NCI-H748 treated with DMSO at 0.1 percent for 48 hours (cell line): ENCODE measurements at regions not wholly inside any gene's neighbourhood (a gene's known extent, or its start where the extent isn't known, plus 50 kb on each side); places are given as distances from the start of the nearest gene placed in this dataset.

Experiments
- DNase-seq: peaks from one replicate; lab custom pipeline; 2025; lab: John Stamatoyannopoulos, UW

DNA sequence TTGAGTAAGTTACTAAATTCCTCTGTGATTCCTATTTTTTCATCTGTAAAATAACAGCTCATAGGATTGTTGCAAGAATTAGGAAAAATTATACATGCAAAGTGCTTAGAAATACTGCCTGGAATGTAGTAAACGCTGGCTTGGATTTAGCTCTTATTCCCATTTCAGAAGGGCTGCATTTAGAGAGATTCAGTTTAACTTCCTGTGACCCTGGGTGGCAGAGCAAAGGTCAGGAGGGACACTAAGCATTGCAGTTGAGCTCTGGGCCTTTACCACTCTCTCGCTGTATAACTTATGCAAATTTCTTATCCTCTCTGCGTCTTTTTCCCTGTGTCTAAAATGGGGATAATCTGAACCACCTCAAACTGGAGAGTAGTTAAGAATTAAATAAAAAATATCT, 241.0 kb upstream of the POU3F1 start:
- no peak for DNase-seq

DNA sequence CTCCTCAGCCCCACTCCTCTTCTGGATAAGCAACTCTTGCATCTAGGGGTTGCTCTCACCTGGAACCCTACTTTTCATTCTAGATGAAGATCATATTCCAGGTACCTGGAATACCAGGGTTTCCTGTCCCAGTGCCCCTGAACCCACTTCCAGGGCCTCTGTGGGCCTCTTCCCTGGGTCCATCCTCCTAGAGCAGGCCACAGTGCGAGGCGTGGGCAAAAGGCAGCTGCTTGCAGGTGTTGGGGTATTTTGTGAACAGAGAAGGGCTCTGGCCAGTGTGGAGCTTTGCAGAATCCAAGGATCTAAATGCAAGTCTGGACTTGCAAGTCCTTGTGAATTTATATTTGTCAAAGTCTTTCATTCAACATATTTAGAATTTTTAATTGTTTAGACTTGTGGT, 240.4 kb upstream of the POU3F1 start:
- no peak for DNase-seq

DNA sequence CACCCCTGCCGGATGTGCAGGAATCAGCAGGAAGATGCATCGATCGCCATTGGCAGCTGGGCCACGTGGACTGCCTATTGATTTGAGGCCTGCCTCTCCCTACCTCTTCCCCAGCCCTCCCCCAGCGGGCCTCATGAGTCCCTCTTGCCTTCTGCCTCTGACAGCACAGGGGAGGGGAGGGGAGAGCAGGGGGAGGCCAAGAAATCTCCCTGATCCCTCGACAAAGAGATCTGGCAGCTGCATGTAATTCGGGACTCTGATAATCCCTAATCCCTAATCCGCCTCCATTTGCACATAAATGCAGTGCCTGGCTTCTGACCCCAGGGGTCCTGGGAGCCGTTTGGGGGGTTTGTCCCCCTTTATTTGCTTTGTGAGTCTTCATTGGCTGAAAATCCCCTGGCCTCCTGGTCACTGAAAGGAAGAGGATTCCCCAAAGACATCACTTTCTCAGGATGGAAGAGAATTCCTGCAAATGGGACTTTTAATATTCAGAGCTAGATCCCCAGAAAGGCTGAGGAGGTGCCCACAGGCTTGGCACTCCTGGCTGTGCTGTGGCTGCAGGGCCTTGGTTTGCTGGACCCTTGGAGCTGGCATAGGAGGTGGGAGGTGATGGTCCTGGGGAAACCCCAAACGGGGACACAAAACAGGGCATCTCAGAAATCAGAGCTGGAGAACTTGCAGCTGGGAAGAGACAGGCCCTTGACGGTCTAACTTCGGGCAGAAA, 239.4 kb upstream of the POU3F1 start:
- DNase-seq: no peak

DNA sequence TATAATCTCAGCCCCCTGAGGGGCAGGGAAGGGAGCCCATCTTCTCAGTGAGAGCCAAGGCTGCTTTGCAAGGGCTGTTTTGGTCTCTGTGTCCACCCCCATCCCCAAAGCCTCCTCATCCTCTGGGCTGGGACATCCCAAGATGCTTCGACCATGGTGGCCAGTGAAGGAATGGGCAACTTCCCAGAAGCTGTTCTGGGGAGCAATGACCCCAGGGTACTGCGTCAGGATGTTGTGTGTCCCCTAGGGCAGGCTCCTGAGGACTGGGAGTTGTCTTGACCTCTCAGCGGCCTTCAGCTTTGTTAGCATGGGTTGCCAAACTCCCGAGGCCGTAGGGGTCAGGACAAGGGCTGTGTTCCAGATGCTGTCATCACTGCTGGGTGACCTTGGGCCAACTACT, 238.4 kb upstream of the POU3F1 start:
- no peak for DNase-seq

DNA sequence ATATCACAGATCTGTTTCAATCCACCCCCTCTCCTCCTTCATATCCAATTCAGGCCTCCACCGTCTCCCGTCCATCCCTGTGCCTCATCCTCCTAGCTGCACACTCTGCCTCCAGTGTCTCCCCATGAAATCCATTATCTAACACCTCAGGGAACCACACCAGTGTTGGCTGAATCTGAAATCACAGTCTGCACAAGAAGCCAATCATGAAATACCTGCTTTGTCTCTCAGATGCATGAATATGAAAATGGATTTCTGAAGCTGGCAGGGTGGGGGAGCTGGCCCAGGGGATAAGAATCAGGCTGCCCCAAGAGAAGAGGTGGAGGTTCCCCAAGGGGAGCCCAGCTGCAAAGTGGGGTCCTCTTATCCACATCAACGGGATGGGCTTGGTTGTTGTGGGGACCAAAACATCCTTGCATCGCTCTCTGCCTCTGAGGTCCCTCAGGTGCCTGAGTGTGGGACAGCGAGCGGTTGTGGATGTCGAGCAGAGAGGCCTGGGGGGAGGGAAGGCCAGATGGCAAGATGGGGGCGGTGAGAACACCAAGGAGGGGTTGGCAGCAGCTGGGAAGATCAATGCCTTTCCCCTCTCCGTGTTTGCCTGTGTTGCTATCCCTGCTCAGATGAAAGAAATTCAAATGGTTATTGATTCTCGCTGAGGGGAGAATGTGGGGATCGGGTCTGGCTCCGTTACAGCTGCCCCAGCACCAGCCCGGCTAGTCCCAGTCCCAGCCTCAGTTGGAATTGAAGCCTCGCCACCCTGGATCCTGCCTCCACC, 237.3 kb upstream of the POU3F1 start:
- no peak for DNase-seq

DNA sequence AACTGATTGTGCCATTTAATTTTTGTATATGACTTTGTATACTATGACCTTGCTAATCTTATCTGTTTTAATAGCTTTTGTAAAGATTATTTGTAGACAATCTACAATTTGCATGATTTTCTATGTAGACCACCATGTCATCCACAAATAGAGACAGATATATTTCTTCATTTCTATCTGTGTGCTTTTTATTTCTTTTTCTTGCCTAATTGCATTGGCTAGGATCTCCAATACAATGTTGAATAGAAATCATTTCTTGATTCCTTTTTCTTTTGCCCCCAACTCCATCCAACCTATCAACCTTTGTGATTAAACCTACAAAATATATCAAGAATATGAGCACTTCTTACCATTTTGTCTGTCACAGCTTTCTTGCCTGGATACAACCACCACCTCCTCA, 232.6 kb upstream of the POU3F1 start:
- no peak for DNase-seq

DNA sequence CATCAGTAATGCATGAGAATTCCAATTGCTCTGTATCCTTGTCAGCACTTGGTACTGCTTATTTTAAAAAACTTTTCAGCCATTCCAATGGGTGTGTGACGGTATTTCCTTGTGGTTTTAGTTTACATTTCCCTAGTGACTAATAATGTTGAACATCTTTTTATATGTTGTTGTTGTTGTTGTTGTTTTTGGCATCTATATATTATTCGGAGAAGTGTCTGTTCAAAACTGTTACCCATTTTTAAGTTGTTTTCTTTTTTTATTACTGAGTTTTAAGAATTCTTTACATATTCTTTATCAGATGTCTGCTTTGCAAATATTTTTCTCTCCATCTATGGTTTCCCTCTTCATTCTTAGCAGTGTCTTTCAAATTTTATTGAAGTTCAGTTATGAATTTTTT, 231.1 kb upstream of the POU3F1 start:
- DNase-seq: no peak

DNA sequence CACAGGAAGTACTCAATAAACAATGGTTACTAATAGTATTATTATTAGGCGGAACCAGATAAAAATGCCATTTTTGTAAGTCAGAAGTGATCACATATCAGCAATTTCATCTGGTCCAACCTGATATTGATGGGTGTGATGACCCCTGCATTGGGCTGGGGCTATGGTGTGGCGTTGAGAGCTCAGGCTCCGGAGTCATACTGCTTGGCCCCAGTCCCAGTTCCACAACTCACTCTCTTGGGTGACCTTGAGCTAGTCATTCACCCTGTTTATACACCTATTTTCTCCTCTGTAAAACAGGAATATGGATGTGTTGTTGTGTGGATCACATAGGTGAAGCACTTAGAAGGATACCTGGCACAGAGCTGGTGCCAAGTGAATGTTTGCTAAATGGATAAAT, 229.4 kb upstream of the POU3F1 start:
- no peak for DNase-seq

DNA sequence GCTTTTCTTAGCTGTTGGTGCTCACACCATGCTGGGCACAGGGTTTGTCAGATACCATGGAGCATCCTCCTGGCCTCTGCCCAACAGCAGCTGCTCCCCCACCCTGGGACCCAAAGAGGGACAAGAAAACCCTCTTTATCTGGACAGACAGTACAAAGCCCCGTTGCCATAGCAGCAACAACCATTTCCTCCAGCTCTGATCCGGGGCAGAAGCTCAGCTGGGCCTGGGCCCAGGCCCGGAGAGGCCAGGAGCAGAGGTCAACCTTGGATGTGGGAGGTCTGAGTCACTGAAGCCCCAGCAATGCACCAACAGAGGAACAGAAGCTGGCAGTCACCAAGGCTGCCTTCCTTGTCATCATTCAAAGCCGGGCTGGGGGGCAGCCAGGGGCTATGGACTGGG, 228.4 kb upstream of the POU3F1 start:
- no peak for DNase-seq

DNA sequence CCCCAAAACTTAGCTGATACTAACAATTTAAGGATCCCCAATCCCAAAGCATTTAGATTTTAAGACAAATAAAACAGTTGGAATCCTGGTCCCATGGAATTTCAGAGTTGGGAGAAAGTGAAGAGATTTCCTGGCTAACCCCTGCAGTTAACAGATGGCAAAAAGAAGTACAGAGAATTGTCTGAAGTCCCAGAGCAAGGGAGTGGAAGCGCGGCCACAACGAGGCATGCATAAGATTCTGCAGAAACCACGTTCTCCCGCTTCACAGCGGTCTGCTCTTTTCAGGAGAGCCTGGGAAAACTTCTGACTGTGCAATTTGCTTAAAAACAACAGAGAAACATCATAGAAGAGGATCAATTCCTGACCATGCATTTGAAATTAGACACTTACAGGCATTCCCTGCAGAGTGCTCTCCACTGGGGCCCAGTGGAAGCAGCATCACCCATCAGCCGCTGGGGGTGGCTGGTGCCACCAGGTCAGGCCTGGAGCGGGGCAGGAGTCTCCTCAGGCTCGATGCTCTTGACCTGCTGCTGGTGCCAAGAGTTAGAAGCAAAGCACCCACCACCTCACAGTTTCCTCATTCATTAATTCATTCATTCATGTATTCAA, 226.7 kb upstream of the POU3F1 start:
- DNase-seq: no peak

DNA sequence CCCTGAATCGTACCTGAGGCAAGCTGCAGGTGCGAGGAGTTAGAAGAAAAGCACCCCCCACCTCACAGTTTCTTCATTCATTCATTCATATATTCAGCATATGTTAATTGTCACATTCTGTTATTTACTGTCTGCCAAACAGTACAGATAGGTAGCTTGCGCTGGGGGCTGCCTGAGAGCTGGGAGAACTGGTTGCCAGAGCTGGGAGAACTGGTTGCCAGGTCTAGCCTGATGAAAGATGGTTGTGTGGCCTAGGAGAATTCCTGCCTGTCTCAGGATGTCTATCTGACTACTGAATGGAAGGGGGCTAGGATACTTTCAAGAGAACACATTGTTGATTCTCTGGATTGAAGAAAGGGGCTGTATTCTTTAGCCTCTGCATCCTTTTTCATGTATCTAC, 225.9 kb upstream of the POU3F1 start:
- DNase-seq: no peak

DNA sequence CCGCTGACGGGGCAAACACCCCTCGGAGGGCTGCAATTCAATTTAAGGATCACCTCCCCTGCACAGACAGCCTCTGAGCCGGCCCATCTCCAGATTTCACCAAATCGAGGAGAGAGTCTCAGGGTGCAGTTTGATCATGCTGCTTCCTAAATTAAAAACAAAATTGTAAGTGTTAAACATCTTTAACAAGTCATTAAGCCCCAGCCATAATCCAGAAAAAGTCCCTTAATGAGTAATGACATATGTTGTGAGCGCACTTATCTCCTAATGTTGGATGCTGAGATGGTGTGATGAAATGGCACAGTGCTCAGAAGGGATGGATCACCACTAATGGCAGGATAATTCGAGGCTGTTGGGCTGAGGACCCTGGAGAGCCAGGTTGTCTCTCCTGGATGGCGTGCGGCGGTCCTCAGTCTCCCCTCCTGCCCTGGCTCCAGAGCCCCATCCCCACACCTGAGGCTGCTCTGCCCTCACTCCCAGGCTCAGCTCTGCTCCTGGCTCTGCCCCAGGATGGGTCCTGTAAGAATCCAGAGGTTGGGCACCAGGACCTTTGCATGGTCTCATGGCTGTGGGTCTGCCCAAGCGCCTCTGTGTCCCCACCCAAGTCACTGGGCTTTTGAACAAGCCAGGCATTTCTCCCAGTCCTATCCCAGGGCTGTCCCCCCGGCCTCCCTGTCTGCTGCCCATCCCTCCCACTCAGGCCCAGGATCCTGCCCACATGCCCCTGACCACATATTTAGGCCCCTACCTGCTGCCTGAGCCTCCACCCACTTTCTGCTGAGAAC, 224.4 kb upstream of the POU3F1 start:
- DNase-seq: no peak

DNA sequence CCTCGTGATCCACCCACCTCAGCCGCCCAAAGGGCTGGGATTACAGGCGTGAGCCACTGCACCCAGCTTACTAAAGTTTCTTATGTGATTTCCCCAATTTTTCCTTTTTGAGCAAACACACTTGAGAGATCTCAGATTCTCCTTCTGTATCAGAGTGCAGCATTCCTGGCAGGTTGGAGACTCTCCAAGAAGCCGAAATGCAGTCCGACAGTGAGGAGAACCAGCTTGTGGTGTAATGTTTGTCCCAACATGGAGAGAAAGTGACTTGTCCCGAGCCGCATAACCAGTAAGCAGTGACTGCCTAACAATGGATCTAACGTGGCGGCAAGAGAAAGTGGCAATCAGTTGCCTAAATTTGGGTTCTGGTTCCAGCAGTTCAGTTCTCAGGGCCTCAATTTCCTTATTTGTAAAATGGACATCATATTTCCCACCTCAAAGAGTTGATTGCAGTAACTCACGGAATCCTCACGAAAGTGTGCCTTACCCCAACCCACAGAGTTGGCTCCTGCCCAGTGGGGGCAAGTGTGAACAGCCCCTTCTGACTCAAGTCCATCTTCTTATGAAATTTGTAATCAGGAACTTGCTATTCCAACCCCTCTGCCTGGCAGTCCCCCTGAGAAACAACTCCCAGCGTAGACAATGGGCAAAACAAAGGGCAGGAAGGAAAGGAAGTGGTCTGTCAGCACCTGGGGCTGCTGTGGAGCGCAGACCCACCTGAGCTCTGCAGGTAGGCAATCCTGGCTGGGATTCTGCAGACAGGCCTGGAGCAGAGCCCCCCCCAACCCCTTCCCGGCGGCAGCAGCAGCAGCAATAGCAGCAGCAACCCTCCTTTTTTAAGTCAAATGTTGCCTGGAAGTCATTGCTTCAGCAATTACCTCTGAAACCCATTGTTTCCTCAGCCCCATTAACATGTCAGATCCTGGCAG, 223.6 kb upstream of the POU3F1 start:
- no peak for DNase-seq

DNA sequence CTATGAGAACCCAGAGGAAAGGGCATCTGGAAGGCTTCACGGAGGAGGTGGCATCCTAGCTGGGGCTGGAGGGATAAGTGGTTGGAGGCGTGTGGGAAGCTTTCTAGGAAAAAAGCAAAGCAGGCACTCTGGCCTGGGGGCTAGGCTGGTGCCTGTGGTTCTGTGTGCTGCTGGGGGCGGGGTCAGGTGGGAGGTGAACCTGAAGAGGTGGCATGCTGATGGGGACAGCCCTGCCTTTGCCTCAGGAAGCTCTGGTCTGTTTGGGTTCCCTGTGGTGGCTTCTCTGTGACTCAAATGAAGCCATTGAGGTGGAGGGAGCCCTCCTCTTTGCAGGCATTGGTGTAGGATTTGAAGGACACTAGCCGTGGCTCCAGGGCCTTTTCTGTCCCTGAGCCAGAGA, 221.6 kb upstream of the POU3F1 start:
- DNase-seq: no peak

DNA sequence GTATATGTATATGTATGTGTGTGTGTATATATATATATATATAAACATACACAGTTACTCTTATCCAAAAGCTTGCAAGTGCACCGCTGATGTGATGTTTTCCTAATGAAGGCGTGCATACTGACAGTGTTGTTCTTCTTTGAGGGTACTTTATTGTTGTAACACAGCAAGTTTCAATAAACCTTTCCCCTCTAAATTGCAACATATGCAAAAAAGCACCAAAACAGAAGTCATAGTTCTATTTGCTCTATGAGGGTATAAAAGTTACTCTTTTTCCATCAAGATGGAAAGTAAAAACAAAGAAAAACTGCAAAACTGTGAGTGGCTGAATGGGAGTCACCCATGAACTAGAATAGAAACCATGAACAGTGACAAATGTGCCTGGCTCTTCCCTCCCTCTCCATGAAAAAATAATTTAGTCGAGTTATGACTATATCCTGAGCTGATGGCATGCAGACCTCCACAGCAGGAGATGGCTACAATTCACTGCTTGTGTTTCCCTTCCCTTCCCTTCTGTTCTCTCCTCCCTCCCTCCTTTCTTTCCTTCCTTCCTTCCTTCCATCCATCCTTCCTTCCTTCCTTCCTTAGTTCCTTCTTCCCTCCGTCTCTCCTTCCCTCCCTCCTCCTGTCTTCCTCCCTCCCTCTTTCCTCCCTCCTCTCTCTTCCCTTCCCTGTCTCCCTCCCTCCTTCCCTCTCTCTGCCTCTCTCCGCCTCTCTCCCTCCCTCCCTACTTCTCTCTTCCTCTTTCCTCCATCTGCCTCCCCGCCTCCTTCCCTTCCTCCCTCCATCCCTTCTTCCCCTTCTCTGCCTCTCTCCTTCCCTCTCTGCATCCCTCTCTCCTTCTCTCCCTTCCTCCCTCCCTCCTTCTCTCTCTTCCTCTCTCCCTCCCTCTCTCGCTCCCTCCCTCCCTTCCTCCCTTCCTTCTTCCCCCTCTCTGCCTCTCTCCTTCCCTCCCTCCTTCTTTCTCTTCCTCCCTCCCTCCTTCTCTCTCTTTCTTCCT, 220.7 kb upstream of the POU3F1 start:
- DNase-seq: no peak

DNA sequence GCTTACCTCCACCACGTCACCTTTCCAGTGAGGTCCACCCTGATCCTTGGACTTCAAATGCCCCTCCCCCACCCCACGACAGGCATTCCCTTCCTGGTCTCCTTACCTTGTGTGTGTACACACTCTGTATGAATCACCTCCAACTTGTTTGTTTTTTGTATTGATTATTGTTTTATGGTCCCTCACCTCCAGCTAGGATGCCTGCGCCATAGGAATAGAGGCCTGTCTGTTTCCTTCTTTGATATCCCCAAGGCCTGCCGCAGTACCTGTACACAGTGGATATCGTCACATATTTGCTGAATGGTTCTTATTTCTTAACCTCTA, 219.6 kb upstream of the POU3F1 start:
- DNase-seq: no peak

DNA sequence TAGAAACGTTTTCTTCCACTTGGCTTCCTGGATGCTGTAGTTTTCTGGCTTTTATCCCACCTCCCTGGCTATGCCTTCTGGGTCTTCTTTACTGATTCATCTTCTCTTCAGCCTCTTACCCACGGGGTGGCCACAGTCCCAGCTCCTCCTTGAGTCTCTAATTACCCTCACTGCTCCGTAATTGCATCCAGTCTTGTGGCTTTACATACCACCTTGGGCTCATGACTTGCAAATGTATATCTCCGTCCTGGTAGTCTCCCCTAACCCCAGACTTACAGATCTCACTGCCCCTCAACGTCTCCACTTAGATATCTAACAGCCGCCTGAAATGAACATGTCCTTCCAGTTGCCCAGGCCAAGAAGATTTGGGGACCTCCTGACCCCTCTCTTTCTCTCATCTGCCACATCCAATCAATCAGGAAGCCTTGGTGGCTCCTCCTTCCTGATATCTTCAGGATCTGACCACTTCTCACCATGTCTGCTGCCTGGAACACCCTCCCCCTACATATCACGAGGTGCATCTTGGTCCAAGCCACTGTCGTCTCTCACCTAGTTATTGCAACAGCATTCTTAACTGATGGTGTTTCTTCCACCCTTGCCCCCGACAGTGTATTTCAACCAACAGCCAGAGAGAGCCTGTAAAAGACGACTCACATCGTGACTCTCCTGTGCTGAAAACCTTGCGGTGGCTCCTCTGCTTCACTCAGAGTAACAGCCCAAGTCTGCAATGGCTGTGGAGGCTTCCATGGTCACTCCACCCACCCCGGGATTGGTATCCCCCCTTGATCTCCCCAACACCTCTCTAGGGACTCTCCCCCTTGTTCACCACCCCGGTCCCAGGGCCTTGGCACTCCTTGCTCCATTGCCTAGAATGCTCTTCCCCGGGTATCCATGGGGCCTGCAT, 219.0 kb upstream of the POU3F1 start:
- no peak for DNase-seq

DNA sequence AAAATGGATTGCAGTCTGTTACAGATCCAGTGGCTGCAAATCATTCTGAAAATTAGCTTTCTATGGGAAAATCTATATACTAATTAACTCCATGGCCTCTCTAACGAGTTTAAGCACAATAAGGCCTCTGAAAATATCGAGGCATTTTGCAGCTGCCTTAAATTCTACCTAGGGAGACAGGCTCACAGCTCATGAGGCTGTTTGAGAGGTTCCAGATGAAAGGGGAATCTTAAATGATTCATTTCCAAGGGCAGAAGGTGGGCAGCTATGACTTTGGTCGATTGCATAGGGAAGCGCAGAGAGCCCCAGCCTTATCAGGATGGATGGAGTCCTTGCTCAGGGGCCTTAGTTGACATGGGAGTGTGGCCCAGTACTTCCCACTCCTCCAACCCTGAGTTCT, 216.8 kb upstream of the POU3F1 start:
- no peak for DNase-seq

DNA sequence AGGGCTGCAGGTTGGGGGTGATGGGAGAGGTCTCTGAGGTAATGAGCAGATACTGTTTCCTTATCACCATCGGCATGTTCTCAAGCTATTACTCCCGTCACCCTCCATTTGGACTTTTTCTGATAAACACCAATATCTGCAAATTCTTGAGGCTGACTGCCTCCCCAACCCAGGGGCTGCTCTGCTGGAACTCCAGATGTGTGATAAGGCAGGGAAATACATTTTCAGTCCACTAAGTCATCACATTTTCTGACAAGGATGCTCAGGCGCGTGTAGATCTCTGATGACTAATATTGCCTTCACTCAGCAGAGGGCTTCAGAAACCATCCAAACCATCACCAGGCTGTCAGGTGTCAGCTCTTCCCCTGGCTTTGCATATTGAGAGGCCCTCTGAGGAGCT, 215.0 kb upstream of the POU3F1 start:
- no peak for DNase-seq
